ENCODE measurements at regions not wholly inside any gene's neighbourhood (a gene's known extent, or its start where the extent isn't known, plus 50 kb on each side); places are given as distances from the start of the nearest gene placed in this dataset.
"Not testable (repeated sequence)": the region's sequence is repeated elsewhere in the genome, so short reads cannot be mapped to it uniquely, and the experiment has no call there.

DNA sequence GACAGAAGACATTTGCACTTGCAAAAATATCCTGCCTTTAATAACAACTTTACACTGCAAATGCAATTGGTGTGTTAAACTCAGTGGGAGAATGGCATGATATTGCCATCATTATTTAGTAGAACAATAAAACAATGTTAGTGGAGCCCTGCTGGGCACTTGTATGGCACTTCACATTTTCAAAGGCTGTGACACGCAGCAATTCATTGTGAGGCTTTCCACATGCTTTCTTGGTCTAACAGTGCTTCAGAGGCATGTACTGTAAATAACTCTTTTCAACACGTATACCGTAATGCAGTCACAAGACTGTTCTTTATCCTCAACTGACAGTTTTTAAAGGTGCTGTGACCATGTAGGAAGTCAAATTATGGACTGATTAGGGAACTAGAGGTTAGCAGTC lies 155.5 kb upstream of the EPB41L4A start:
- no peak overlapping the region for H3K27ac ChIP-seq (ENCODE audit: low read depth, low read length)
- H3K4me3 ChIP-seq (ENCODE audit: low read depth, low read length): no peak overlapping the region
- no peak overlapping the region for H3K9ac ChIP-seq (ENCODE audit: low read length)
- peaks cover 6% of the 10 kb centered on the region; the same call in 1 of the 2 replicates for H3K9me3 ChIP-seq (ENCODE audit: control insufficient read depth, insufficient read depth, low read depth, low read length)
- no peaks in the 10 kb centered on the region for H3K4me1 ChIP-seq (ENCODE audit: control insufficient read depth, insufficient read depth, low read length)
- H3K27me3 ChIP-seq (ENCODE audit: control insufficient read depth, insufficient read depth, low read length): no peaks in the 10 kb centered on the region
- H3K36me3 ChIP-seq (ENCODE audit: control insufficient read depth, insufficient read depth, low read length): no peaks in the 10 kb centered on the region

DNA sequence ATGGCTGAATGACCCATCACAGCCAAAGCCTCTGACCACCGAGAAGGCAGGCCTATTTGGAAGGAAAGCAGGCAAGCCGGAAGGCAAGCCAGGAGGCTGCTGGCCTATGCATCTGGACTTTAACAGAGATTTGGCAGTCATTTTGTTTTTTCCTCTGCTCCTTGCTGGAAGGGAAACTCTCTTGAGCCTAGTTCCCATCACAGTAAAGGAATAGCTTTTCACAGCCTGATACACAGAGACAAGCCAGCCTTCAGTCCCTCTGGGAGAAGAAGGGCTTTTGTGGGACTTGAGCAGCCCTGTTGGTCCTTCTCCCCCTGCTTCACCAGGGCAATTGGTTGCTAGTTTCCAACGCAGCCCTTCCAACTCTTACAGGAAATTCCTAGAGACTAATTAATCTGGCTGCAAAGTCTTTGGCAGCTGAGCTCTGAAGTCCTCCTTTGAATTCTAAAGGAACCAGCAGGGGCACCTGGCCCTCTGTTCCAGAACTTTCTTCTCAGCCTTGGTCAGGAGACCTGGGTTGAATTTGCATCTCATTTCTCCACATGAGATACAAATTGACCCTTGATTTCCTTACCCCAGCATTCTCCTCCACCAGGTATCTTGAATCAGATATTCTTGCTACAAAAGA lies 157.3 kb upstream of the EPB41L4A start:
- Histone ChIP-seq H3K9me3 (ENCODE audit: control insufficient read depth, insufficient read depth, low read depth, low read length) (peaks cover 6% of the 10 kb centered on the region; the same call in 1 of the 2 replicates), H3K4me3 (ENCODE audit: low read depth, low read length) (no peak overlapping the region), H3K9ac (ENCODE audit: low read length) (no peak overlapping the region), H3K36me3 (ENCODE audit: control insufficient read depth, insufficient read depth, low read length) (no peaks in the 10 kb centered on the region), H3K27me3 (ENCODE audit: control insufficient read depth, insufficient read depth, low read length) (no peaks in the 10 kb centered on the region), H3K4me1 (ENCODE audit: control insufficient read depth, insufficient read depth, low read length) (no peaks in the 10 kb centered on the region), H3K27ac (ENCODE audit: low read depth, low read length) (no peak overlapping the region)

DNA sequence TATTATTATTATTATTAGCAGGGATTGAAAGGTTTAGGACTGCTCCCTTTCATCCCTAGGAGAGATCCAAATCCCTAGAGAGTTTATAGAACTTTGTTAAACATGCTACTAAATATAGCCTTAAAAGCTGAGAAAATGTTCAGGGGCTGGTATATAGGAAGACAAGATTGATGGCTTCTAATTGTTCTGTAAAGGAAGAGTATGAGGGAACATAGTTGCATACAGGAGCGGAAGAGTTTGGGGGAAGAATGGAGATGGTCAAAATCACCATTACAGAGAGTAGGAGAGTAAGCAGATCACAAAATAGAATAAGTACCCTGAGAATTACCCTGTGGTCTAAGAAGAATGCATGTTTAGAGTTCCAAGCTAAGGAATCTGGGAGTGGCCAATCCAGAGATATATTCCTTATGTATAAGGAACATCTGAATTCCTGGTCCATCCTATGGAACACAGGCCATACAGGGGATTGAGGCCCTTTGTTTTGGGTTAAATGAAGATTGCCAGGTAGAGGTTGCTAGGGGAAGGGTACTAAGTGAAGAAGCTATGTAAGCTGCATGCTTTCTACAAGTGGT lies 158.0 kb upstream of the APC start:
- Histone ChIP-seq H3K27ac (ENCODE audit: low read depth, low read length) (no peak overlapping the region), H3K36me3 (ENCODE audit: control insufficient read depth, insufficient read depth, low read length) (no peaks in the 10 kb centered on the region)

DNA sequence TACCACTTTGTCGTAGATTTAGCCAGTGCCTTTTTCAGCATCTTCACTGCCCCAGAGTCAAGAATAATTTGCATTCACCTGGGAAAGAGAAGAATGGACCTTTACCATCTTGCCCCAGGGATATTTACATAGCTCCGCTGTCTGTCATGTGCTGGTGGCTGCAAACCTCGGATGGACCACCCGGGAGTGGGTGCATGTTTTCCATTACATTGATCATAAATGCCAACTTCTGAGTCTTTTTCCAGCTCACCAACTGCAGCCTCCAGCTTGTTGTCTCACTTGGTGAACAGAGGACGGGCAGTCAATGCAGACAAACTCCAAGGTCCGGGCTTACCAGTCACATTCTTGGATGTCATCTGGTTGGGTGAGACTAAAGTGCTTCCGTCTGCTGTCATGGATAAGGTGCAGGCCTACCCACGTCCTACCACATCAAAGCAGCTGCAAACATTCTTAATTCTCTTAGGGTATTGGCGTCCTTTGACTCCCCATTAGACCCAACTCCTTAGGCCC lies 155.8 kb upstream of the APC start:
- Histone ChIP-seq H3K4me1 (ENCODE audit: control insufficient read depth, insufficient read depth, low read length) (peaks cover 9% of the 10 kb centered on the region), H3K4me3 (ENCODE audit: low read depth, low read length) (no peak overlapping the region), H3K9me3 (ENCODE audit: control insufficient read depth, insufficient read depth, low read depth, low read length) (no peaks in the 10 kb centered on the region), H3K36me3 (ENCODE audit: control insufficient read depth, insufficient read depth, low read length) (no peaks in the 10 kb centered on the region), H3K27me3 (ENCODE audit: control insufficient read depth, insufficient read depth, low read length) (no peaks in the 10 kb centered on the region), H3K27ac (ENCODE audit: low read depth, low read length) (no peak overlapping the region), H3K9ac (ENCODE audit: low read length) (no peak overlapping the region)

More for the DNA sequence above, 158.0 kb upstream of the APC start:
- Histone ChIP-seq H3K9me3 (ENCODE audit: control insufficient read depth, insufficient read depth, low read depth, low read length) (peaks cover under 1% of the 10 kb centered on the region; the same call in 1 of the 2 replicates), H3K9ac (ENCODE audit: low read length) (no peak overlapping the region), H3K27me3 (ENCODE audit: control insufficient read depth, insufficient read depth, low read length) (no peaks in the 10 kb centered on the region), H3K4me3 (ENCODE audit: low read depth, low read length) (no peak overlapping the region), H3K4me1 (ENCODE audit: control insufficient read depth, insufficient read depth, low read length) (no peaks in the 10 kb centered on the region)

DNA sequence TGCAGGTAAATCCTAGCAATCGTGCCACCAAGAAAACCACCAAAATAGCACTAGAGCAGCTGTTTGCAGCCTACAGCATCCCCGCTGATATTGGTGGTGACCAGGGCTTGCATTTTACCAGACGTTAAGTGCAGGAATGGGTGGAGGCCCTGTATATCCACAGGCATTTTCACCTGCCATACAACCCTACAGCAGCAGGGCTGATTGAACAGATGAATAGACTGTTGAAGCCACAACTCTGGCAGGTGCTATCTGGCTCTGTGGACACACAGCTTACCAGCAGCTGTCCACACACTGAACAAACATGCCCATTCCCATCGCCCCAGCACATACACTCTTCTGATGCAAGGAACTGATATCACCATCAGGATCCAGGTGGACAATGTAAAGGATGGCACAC lies 154.5 kb upstream of the APC start:
- H3K4me1 ChIP-seq (ENCODE audit: control insufficient read depth, insufficient read depth, low read length): peaks cover 10% of the 10 kb centered on the region
- H3K36me3 ChIP-seq (ENCODE audit: control insufficient read depth, insufficient read depth, low read length): no peaks in the 10 kb centered on the region
- no peaks in the 10 kb centered on the region for H3K27me3 ChIP-seq (ENCODE audit: control insufficient read depth, insufficient read depth, low read length)
- H3K9ac ChIP-seq (ENCODE audit: low read length): no peak overlapping the region
- no peaks in the 10 kb centered on the region for H3K9me3 ChIP-seq (ENCODE audit: control insufficient read depth, insufficient read depth, low read depth, low read length)
- no peak overlapping the region for H3K4me3 ChIP-seq (ENCODE audit: low read depth, low read length)
- no peak overlapping the region for H3K27ac ChIP-seq (ENCODE audit: low read depth, low read length)

DNA sequence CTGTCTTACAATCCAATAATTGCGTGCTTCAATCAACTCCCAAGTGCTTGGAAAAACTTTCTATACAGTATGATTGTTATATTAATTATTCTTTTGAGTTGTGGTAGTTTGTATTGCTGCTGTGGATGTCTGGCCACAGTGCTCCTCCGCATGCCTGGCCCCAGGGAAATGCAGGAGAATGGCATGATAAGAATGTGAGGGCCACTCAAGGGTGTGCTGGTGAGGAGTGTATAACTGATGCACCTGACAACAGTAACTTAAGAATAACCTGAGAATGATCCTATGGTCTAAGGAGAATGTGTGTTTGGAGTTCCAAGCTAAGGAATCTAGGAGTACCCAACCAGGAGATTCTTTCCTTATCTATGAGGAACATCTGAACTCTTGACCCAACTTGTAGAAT lies 152.9 kb upstream of the APC start:
- H3K27me3 ChIP-seq (ENCODE audit: control insufficient read depth, insufficient read depth, low read length): no peaks in the 10 kb centered on the region
- H3K9ac ChIP-seq (ENCODE audit: low read length): no peak overlapping the region
- no peaks in the 10 kb centered on the region for H3K9me3 ChIP-seq (ENCODE audit: control insufficient read depth, insufficient read depth, low read depth, low read length)
- H3K4me3 ChIP-seq (ENCODE audit: low read depth, low read length): no peak overlapping the region
- H3K27ac ChIP-seq (ENCODE audit: low read depth, low read length): no peak overlapping the region
- H3K36me3 ChIP-seq (ENCODE audit: control insufficient read depth, insufficient read depth, low read length): no peaks in the 10 kb centered on the region
- H3K4me1 ChIP-seq (ENCODE audit: control insufficient read depth, insufficient read depth, low read length): peaks cover 10% of the 10 kb centered on the region

DNA sequence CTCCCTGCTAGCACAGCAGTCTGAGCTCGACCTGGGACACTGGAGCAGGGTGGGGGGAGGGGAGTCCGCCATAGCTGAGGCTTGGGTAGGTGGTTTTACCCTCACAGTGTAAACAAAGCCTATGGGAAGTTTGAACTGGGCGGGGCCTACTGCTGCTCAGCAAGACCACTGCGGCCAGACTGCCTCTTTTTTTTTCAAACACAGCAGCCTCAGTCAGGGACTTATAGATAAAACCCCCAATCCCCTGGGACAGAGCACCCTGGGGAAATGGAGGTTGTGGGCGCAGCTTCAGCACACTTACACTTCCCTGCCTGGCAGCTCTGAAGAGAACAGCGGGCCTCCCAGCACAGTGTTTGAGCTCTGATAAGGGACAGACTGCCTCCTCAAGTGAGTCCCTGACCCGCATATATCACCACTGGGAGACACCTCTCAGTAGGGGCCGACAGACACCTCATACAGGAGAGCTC lies 151.1 kb upstream of the APC start:
- no peak overlapping the region for H3K9ac ChIP-seq (ENCODE audit: low read length)

DNA sequence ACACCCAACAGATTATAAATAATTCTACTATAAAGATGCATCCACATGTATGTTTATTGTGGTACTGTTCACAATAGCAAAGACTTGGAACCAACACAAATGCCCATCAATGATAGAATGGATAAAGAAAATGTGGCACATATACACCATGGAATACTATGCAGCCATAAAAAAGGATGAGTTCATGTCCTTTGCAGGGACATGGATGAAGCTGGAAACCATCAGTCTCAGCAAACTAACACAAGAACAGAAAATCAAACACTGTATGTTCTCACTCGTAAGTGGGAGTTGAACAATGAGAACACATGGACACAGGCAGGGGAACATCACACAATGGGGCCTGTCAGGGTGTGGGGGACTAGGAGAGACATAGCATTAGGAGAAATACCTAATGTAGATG lies 146.8 kb upstream of the APC start:
- not testable (repeated sequence) for H3K27me3 ChIP-seq (ENCODE audit: control insufficient read depth, insufficient read depth, low read length); H3K36me3 ChIP-seq (ENCODE audit: control insufficient read depth, insufficient read depth, low read length); H3K9me3 ChIP-seq (ENCODE audit: control insufficient read depth, insufficient read depth, low read depth, low read length); H3K27ac ChIP-seq (ENCODE audit: low read depth, low read length); H3K4me1 ChIP-seq (ENCODE audit: control insufficient read depth, insufficient read depth, low read length); H3K9ac ChIP-seq (ENCODE audit: low read length); H3K4me3 ChIP-seq (ENCODE audit: low read depth, low read length)

More for the DNA sequence above, 151.1 kb upstream of the APC start:
- Histone ChIP-seq H3K4me1 (ENCODE audit: control insufficient read depth, insufficient read depth, low read length) (peaks cover 10% of the 10 kb centered on the region), H3K9me3 (ENCODE audit: control insufficient read depth, insufficient read depth, low read depth, low read length) (no peaks in the 10 kb centered on the region), H3K36me3 (ENCODE audit: control insufficient read depth, insufficient read depth, low read length) (no peaks in the 10 kb centered on the region), H3K27ac (ENCODE audit: low read depth, low read length) (no peak overlapping the region), H3K27me3 (ENCODE audit: control insufficient read depth, insufficient read depth, low read length) (no peaks in the 10 kb centered on the region), H3K4me3 (ENCODE audit: low read depth, low read length) (no peak overlapping the region)

DNA sequence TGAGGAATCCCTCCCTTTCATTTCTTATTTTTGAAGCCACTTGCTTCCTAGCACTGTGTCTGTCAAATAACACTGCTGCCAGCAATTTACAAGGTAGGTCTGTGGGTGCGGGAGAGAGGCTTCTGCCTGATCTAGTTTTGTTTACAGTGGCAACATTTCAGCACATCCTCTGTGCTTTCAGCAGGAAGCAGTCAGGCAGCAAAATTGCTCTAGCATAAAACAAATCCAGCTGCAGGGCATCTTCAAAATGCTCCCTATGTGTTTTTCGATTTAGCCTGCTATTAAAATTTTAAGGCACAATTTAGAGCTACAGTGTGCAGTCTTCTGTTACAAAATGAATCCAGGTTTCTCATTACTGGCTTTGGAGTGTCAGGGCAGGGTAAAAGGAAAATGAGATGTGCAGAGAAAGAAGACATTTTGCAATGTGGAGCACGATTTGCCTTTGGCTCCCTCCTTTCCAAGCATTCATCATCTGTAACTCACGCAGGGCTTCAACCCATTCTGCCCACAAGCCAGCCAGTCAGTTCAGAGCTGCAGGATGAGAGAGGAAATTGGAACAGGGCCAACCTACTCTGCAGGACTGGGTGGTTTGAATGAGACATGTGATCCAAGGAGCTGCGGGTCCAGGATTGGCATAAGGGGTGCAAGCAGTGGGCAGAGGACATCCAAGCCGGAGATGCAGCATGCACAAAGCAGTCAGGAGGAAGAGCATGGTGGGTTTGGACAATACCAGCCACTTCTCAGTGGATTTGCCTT lies 143.4 kb upstream of the APC start:
- Histone ChIP-seq H3K4me3 (ENCODE audit: low read depth, low read length) (no peak overlapping the region), H3K9ac (ENCODE audit: low read length) (no peak overlapping the region), H3K27ac (ENCODE audit: low read depth, low read length) (no peak overlapping the region), H3K4me1 (ENCODE audit: control insufficient read depth, insufficient read depth, low read length) (no peaks in the 10 kb centered on the region), H3K27me3 (ENCODE audit: control insufficient read depth, insufficient read depth, low read length) (no peaks in the 10 kb centered on the region), H3K36me3 (ENCODE audit: control insufficient read depth, insufficient read depth, low read length) (no peaks in the 10 kb centered on the region), H3K9me3 (ENCODE audit: control insufficient read depth, insufficient read depth, low read depth, low read length) (no peaks in the 10 kb centered on the region)

DNA sequence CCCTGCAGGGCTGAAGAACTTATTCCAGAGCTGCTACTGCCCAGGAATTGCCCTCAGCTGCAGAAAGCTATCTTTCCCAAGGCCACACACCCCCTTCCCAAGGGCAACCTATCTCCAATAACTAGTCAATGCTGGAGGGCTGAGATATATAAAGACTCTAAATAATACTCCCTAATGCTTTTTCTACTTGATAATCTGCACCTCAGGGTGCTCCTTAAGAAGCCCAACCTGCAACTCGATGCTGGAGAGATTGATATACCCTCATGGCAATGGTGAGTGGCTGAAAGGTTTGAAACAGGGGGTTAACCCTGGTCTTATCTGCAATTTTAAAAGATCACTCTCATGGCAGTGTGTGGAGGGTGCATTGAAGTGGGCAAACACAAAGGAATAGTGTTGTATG lies 142.7 kb upstream of the APC start:
- no peak overlapping the region for H3K27ac ChIP-seq (ENCODE audit: low read depth, low read length)
- H3K4me3 ChIP-seq (ENCODE audit: low read depth, low read length): no peak overlapping the region
- H3K9me3 ChIP-seq (ENCODE audit: control insufficient read depth, insufficient read depth, low read depth, low read length): no peaks in the 10 kb centered on the region
- no peak overlapping the region for H3K9ac ChIP-seq (ENCODE audit: low read length)
- H3K36me3 ChIP-seq (ENCODE audit: control insufficient read depth, insufficient read depth, low read length): no peaks in the 10 kb centered on the region
- no peaks in the 10 kb centered on the region for H3K27me3 ChIP-seq (ENCODE audit: control insufficient read depth, insufficient read depth, low read length)
- no peaks in the 10 kb centered on the region for H3K4me1 ChIP-seq (ENCODE audit: control insufficient read depth, insufficient read depth, low read length)

DNA sequence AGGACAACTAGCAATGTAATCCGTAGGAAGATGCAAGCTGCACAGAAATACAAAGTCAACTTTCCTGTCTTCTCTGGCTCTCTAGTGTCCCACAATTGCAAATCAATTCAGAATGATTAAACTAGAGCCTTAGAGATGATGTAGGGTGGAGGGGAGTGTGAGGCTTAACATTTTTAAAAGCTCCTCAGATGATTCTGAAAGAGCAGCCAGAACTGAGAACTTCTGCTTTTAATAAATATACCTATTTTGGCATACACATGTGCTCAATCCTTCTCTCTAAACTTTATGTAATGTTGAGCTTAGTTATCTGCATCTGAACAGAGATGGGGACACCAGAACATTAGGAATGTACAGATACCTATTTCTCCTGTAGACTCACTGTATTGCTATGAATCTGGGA lies 139.9 kb upstream of the APC start:
- no peak overlapping the region for H3K4me3 ChIP-seq (ENCODE audit: low read depth, low read length)
- H3K27ac ChIP-seq (ENCODE audit: low read depth, low read length): no peak overlapping the region
- H3K9me3 ChIP-seq (ENCODE audit: control insufficient read depth, insufficient read depth, low read depth, low read length): no peaks in the 10 kb centered on the region
- no peaks in the 10 kb centered on the region for H3K4me1 ChIP-seq (ENCODE audit: control insufficient read depth, insufficient read depth, low read length)
- H3K9ac ChIP-seq (ENCODE audit: low read length): no peak overlapping the region
- no peaks in the 10 kb centered on the region for H3K27me3 ChIP-seq (ENCODE audit: control insufficient read depth, insufficient read depth, low read length)
- no peaks in the 10 kb centered on the region for H3K36me3 ChIP-seq (ENCODE audit: control insufficient read depth, insufficient read depth, low read length)
